ENCODE measurements at regions not wholly inside any gene's neighbourhood (a gene's known extent, or its start where the extent isn't known, plus 50 kb on each side); places are given as distances from the start of the nearest gene placed in this dataset.

- TF ChIP-seq, protein P1, sequence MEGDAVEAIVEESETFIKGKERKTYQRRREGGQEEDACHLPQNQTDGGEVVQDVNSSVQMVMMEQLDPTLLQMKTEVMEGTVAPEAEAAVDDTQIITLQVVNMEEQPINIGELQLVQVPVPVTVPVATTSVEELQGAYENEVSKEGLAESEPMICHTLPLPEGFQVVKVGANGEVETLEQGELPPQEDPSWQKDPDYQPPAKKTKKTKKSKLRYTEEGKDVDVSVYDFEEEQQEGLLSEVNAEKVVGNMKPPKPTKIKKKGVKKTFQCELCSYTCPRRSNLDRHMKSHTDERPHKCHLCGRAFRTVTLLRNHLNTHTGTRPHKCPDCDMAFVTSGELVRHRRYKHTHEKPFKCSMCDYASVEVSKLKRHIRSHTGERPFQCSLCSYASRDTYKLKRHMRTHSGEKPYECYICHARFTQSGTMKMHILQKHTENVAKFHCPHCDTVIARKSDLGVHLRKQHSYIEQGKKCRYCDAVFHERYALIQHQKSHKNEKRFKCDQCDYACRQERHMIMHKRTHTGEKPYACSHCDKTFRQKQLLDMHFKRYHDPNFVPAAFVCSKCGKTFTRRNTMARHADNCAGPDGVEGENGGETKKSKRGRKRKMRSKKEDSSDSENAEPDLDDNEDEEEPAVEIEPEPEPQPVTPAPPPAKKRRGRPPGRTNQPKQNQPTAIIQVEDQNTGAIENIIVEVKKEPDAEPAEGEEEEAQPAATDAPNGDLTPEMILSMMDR (IDR thresholded peaks at IDR 0.05): no peak
- TF ChIP-seq EP300 (IDR thresholded peaks at IDR 0.05): no peak
Observed at GRCh38 chr14:45678163-45678562, 425.2 kb upstream of the MIS18BP1 start.
